ENCODE measurements at regions not wholly inside any gene's neighbourhood (a gene's known extent, or its start where the extent isn't known, plus 50 kb on each side); places are given as distances from the start of the nearest gene placed in this dataset.

DNA sequence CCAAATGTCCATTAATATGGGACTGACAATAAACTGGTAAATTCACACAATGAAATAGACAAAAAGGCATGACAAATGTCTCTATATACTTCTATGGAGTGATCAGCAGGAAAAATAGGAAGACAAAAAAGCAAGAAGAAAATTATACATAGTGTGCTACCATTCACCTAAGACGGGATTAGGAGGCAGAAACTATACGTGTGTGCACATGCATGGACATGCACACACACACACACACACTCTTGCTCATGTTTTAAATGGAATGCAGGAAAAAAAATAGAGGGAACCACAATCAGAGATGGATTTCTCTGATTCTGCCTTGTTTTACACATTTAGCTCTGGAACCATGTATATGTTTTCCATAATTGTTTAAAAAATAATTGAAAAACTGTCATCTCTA lies 119.0 kb downstream of the ZFAND4 start:
- Histone ChIP-seq H3K27ac (ENCODE audit: low read depth, low read length, poor library complexity, severe bottlenecking) (no peak overlapping the region), H3K27me3 (ENCODE audit: insufficient read depth, low read length) (no peaks in the 10 kb centered on the region), H3K4me2 (ENCODE audit: low read length) (no peak overlapping the region), H3K36me3 (ENCODE audit: insufficient read depth, low read length) (no peaks in the 10 kb centered on the region; the same call in 1 of the 2 replicates), H3F3A (ENCODE audit: insufficient read depth, low read length) (no peaks in the 10 kb centered on the region), H3K79me2 (ENCODE audit: insufficient read depth, low read length) (no peaks in the 10 kb centered on the region), H2AFZ (ENCODE audit: low read length) (no peak overlapping the region), H3K9me3 (ENCODE audit: low read length) (no peaks in the 10 kb centered on the region), H3K4me3 (ENCODE audit: low read depth, low read length, poor library complexity, severe bottlenecking) (no peak overlapping the region), H3K9ac (ENCODE audit: low read length) (no peak overlapping the region), H3K4me1 (ENCODE audit: insufficient read depth, low read length, severe bottlenecking) (peaks cover 22% of the 10 kb centered on the region), H3K9me2 (ENCODE audit: low read depth, low read length) (no peaks in the 10 kb centered on the region), H4K20me1 (ENCODE audit: insufficient read depth, low read length) (no peaks in the 10 kb centered on the region)
- TF ChIP-seq, protein P1, sequence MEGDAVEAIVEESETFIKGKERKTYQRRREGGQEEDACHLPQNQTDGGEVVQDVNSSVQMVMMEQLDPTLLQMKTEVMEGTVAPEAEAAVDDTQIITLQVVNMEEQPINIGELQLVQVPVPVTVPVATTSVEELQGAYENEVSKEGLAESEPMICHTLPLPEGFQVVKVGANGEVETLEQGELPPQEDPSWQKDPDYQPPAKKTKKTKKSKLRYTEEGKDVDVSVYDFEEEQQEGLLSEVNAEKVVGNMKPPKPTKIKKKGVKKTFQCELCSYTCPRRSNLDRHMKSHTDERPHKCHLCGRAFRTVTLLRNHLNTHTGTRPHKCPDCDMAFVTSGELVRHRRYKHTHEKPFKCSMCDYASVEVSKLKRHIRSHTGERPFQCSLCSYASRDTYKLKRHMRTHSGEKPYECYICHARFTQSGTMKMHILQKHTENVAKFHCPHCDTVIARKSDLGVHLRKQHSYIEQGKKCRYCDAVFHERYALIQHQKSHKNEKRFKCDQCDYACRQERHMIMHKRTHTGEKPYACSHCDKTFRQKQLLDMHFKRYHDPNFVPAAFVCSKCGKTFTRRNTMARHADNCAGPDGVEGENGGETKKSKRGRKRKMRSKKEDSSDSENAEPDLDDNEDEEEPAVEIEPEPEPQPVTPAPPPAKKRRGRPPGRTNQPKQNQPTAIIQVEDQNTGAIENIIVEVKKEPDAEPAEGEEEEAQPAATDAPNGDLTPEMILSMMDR (IDR thresholded peaks at IDR 0.05; ENCODE audit: low read length): no peak
- TF ChIP-seq EZH2 (IDR thresholded peaks at IDR 0.05; ENCODE audit: borderline replicate concordance, low read length): no peak

DNA sequence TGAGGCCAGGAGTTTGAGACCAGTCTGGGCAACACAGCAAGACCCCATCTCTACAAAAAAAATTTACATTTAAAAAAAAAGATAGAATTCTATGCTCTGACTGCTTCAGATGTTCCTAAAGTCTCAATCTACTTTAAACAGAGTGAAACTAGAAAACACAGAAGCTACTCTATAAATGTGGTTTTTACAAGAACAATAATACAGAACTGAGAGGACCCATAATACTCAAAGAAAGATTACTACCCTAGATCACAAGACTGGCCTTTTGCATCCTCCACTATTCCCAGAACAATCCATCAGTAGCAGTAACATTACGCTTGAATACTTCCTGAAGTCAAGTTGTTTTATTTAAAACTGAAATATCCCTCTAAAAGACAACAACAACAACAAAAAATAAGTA lies 119.4 kb downstream of the ZFAND4 start:
- no peak overlapping the region for H3K4me2 ChIP-seq (ENCODE audit: low read length)
- H3K27ac ChIP-seq (ENCODE audit: low read depth, low read length, poor library complexity, severe bottlenecking): no peak overlapping the region
- TF ChIP-seq, protein P1 (IDR thresholded peaks at IDR 0.05; ENCODE audit: low read length): no peak
- TF ChIP-seq EZH2 (IDR thresholded peaks at IDR 0.05; ENCODE audit: borderline replicate concordance, low read length): no peak
- H3K4me1 ChIP-seq (ENCODE audit: insufficient read depth, low read length, severe bottlenecking): peaks cover 17% of the 10 kb centered on the region
- H3F3A ChIP-seq (ENCODE audit: insufficient read depth, low read length): no peaks in the 10 kb centered on the region
- H2AFZ ChIP-seq (ENCODE audit: low read length): no peak overlapping the region
- H3K9ac ChIP-seq (ENCODE audit: low read length): no peak overlapping the region
- no peaks in the 10 kb centered on the region for H3K27me3 ChIP-seq (ENCODE audit: insufficient read depth, low read length)
- no peaks in the 10 kb centered on the region; the same call in 1 of the 2 replicates for H3K36me3 ChIP-seq (ENCODE audit: insufficient read depth, low read length)
- no peaks in the 10 kb centered on the region for H3K9me2 ChIP-seq (ENCODE audit: low read depth, low read length)
- H3K9me3 ChIP-seq (ENCODE audit: low read length): no peaks in the 10 kb centered on the region
- no peak overlapping the region for H3K4me3 ChIP-seq (ENCODE audit: low read depth, low read length, poor library complexity, severe bottlenecking)
- H3K79me2 ChIP-seq (ENCODE audit: insufficient read depth, low read length): no peaks in the 10 kb centered on the region
- H4K20me1 ChIP-seq (ENCODE audit: insufficient read depth, low read length): no peaks in the 10 kb centered on the region

DNA sequence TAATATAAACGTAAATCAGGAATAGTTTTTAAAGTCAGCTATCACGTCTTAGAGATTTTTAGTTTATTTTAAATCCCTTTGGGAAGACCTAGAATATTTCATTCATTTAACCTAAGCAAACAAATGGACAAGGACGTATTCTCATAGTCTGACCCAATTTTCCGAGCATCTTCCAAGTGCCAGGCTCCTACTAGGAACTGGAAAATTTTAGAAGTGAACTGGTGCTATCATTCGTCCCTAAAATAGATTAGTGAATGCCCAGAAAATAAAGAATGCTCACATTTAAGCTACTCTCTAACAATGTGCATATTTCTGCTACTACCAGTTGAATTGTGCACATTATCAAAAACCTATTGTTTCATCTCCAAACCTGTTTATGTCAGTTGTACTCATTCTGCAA lies 120.1 kb downstream of the ZFAND4 start:
- Histone ChIP-seq H3K79me2 (ENCODE audit: insufficient read depth, low read length) (no peaks in the 10 kb centered on the region), H4K20me1 (ENCODE audit: insufficient read depth, low read length) (no peaks in the 10 kb centered on the region), H3F3A (ENCODE audit: insufficient read depth, low read length) (no peaks in the 10 kb centered on the region), H3K4me2 (ENCODE audit: low read length) (no peak overlapping the region), H3K36me3 (ENCODE audit: insufficient read depth, low read length) (no peaks in the 10 kb centered on the region; the same call in 1 of the 2 replicates), H3K27me3 (ENCODE audit: insufficient read depth, low read length) (no peaks in the 10 kb centered on the region), H3K9me2 (ENCODE audit: low read depth, low read length) (no peaks in the 10 kb centered on the region), H3K4me3 (ENCODE audit: low read depth, low read length, poor library complexity, severe bottlenecking) (no peak overlapping the region), H3K4me1 (ENCODE audit: insufficient read depth, low read length, severe bottlenecking) (peaks cover 10% of the 10 kb centered on the region), H2AFZ (ENCODE audit: low read length) (no peak overlapping the region), H3K9ac (ENCODE audit: low read length) (no peak overlapping the region), H3K27ac (ENCODE audit: low read depth, low read length, poor library complexity, severe bottlenecking) (no peak overlapping the region), H3K9me3 (ENCODE audit: low read length) (no peaks in the 10 kb centered on the region)
- TF ChIP-seq EZH2 (IDR thresholded peaks at IDR 0.05; ENCODE audit: borderline replicate concordance, low read length): no peak
- TF ChIP-seq, protein P1 (IDR thresholded peaks at IDR 0.05; ENCODE audit: low read length): no peak
